K562 (cell line): ENCODE measurements at regions not wholly inside any gene's neighbourhood (a gene's known extent, or its start where the extent isn't known, plus 50 kb on each side); places are given as distances from the start of the nearest gene placed in this dataset.

Experiments used
- ATAC-seq: fragments of 200-7000 bp; cut with Tn5 transposase; 3 replicates; pipeline ENCODE4 v1.9.1; 2020; ENCODE audit warnings: moderate library complexity
- BruUV-seq: library from RNA; stranded (reverse); fragments of 400-500 nt; replicated peaks from 2 replicates; lab custom pipeline; 2021; lab: Mats Ljungman, UMichigan
- CTCF ChIA-PET: fragments of 300-600 bp; formaldehyde crosslinking; extraction: SDS; loops from one replicate; lab custom pipeline; 2021; ENCODE audit warnings: low intra/inter-chr PET ratio; lab: Yijun Ruan, JAX
- POLR2A ChIA-PET: fragments of 300-600, 350-650 bp; sonication (Branson Sonifier 250); formaldehyde crosslinking; extraction: SDS; loops from one replicate; lab custom pipeline; 2021; ENCODE audit warnings: antibody characterized with exemption, inconsistent platforms; lab: Yijun Ruan, JAX
- DNase-seq, 4 experiments: peaks; one replicate each; pipeline versions ENCODE4 v3.0.0 to v3.0.0-alpha.2; 2011 to 2018; ENCODE audit warnings: low spot score in 3 of 4, mixed read lengths in 3 of 4; ENCODE audit errors: extremely low read depth in 1 of 4
- FAIRE-seq: peaks from 2 replicates; lab custom pipeline; 2011; peaks lifted over from hg19 to GRCh38; lab: Jason Lieb, UNC
- H2AFZ ChIP-seq: 2 replicates; pipeline ENCODE4 v1.6.0; 2011; ENCODE audit warnings: low read depth, low read length, control low read depth, inconsistent platforms
- H3K27ac ChIP-seq: fragments of 200-600 bp; 3 replicates; pipeline ENCODE4 v1.8.0; 2011; ENCODE audit warnings: low read depth, mild to moderate bottlenecking, control low read depth, inconsistent platforms, low read length, moderate library complexity, mixed read lengths; ENCODE audit errors: extremely low read depth
- H3K27me3 ChIP-seq, 2 experiments: fragments of 300-600 bp in 1 of 2; 2 replicates in 1 of 2; 3 replicates in 1 of 2; pipeline versions ENCODE4 v1.6.0 to v1.8.0; 2011; ENCODE audit warnings: inconsistent platforms in 2 of 2, low read length in 2 of 2, mild to moderate bottlenecking in 1 of 2, mixed read lengths in 1 of 2, moderate library complexity in 1 of 2; ENCODE audit not compliant: control insufficient read depth in 2 of 2, insufficient read depth in 2 of 2
- H3K36me3 ChIP-seq: fragments of 300-600 bp; 3 replicates; pipeline ENCODE4 v1.8.0; 2011; ENCODE audit warnings: mild to moderate bottlenecking, low read length, inconsistent platforms; ENCODE audit not compliant: control insufficient read depth, insufficient read depth
- H3K4me1 ChIP-seq, 2 experiments: fragments of 200-600 bp in 1 of 2; replicated peaks in 1 of 2; 2 replicates in 1 of 2; 3 replicates in 1 of 2; pipeline versions ENCODE4 v1.5.1 to v1.8.0; 2011; ENCODE audit warnings: inconsistent platforms in 2 of 2, low read length in 2 of 2, mild to moderate bottlenecking in 1 of 2, mixed read lengths in 1 of 2, moderate library complexity in 1 of 2; ENCODE audit not compliant: control insufficient read depth in 2 of 2, insufficient read depth in 2 of 2
- H3K4me2 ChIP-seq: 2 replicates; pipeline ENCODE4 v1.6.1; 2011; ENCODE audit warnings: low read length, control low read depth, inconsistent platforms, mixed read lengths; ENCODE audit not compliant: insufficient read depth
- H3K4me3 ChIP-seq: fragments of 200-600 bp; sonication (generic), shearing (Covaris generic); 2 replicates; pipeline ENCODE4 v1.5.1; 2016; ENCODE audit warnings: control low read depth, inconsistent platforms
- H3K79me2 ChIP-seq: fragments of 200-600 bp; 3 replicates; pipeline ENCODE4 v1.8.0; 2011; ENCODE audit warnings: low read length, inconsistent platforms; ENCODE audit not compliant: control insufficient read depth, insufficient read depth
- H3K9ac ChIP-seq, 2 experiments: 2 replicates each; pipeline versions ENCODE4 v1.6.0 to v1.6.1; 2011; ENCODE audit warnings: low read depth in 2 of 2, low read length in 2 of 2, control low read depth in 1 of 2, inconsistent platforms in 1 of 2, mild to moderate bottlenecking in 1 of 2, mixed read lengths in 1 of 2; ENCODE audit not compliant: insufficient read depth in 1 of 2
- H3K9me1 ChIP-seq: one replicate; pipeline ENCODE4 v1.6.0; 2011; ENCODE audit warnings: inconsistent platforms, mild to moderate bottlenecking, low read length, moderate library complexity; ENCODE audit not compliant: control insufficient read depth, insufficient read depth
- H3K9me3 ChIP-seq: replicated peaks from 2 replicates; pipeline ENCODE4 v1.5.1; 2011; ENCODE audit warnings: low read depth, low read length, inconsistent platforms; ENCODE audit not compliant: control insufficient read depth, insufficient read depth
- H4K20me1 ChIP-seq: replicated peaks from 2 replicates; pipeline ENCODE4 v1.6.1; 2011; ENCODE audit warnings: low read length, inconsistent platforms, mixed read lengths; ENCODE audit not compliant: control insufficient read depth, insufficient read depth
- BHLHE40 ChIP-seq: IDR thresholded peaks from 2 replicates; pipeline ENCODE4 v1.6.1; 2011; ENCODE audit warnings: low read length, improper control_type of control experiment
- BRD4 ChIP-seq: fragments of 200-600 bp; sonication (generic); IDR thresholded peaks from 2 replicates; pipeline ENCODE4 v1.6.1; 2017; ENCODE audit warnings: inconsistent platforms
- DIDO1 ChIP-seq: fragments of 450-650 bp; IDR thresholded peaks from 2 replicates; pipeline ENCODE4 v1.6.1; 2016; ENCODE audit warnings: low read depth, missing biosample characterization, missing genetic modification characterization
- FOXJ3 ChIP-seq: sonication (generic); formaldehyde crosslinking; IDR thresholded peaks from 2 replicates; pipeline ENCODE4 v1.4.0; 2020; ENCODE audit warnings: mild to moderate bottlenecking, missing genetic modification reagents
- HEY1 ChIP-seq: fragments of 250-450 bp; sonication (Bioruptor Pico); IDR thresholded peaks from 2 replicates; pipeline ENCODE4 v1.5.0; 2020; ENCODE audit warnings: mild to moderate bottlenecking, moderate library complexity, borderline replicate concordance
- HOXB6 ChIP-seq: fragments of 250-450 bp; sonication (Bioruptor Pico); IDR thresholded peaks from 2 replicates; pipeline ENCODE4 v1.5.1; 2022; ENCODE audit warnings: mild to moderate bottlenecking, borderline replicate concordance
- KAT7 ChIP-seq: sonication (generic); formaldehyde crosslinking; IDR thresholded peaks from 2 replicates; pipeline ENCODE4 v1.8.0; 2022; ENCODE audit warnings: missing genetic modification reagents, mild to moderate bottlenecking, borderline replicate concordance
- KDM2B ChIP-seq: fragments of 250-450 bp; sonication (Bioruptor Pico); IDR thresholded peaks from 2 replicates; pipeline ENCODE4 v1.8.0; 2021; ENCODE audit warnings: mild to moderate bottlenecking, moderate library complexity
- MAZ ChIP-seq, 2 experiments: fragments of 450-650 bp in 1 of 2; sonication (generic) in 1 of 2; formaldehyde crosslinking; IDR thresholded peaks in 1 of 2; conservative IDR thresholded peaks in 1 of 2; 2 replicates each; pipeline versions ENCODE4 v1.4.0 to v1.5.0; 2020; ENCODE audit warnings: mild to moderate bottlenecking in 1 of 2, missing genetic modification reagents in 1 of 2
- MCM5 ChIP-seq: fragments of 450-650 bp; IDR thresholded peaks from 2 replicates; pipeline ENCODE4 v1.6.1; 2016; ENCODE audit warnings: low read depth
- MXI1 ChIP-seq: IDR thresholded peaks from 2 replicates; pipeline ENCODE4 v1.6.1; 2011; ENCODE audit warnings: low read depth, mild to moderate bottlenecking, improper control_type of control experiment, low read length
- MYNN ChIP-seq, 2 experiments: sonication (generic); formaldehyde crosslinking in 1 of 2; IDR thresholded peaks; 2 replicates each; pipeline versions ENCODE4 v1.5.0 to v1.6.1; 2016 to 2020; ENCODE audit warnings: antibody characterized with exemption in 1 of 2, missing genetic modification reagents in 1 of 2
- NELFE ChIP-seq: IDR thresholded peaks from 2 replicates; pipeline ENCODE4 v1.6.1; 2011; ENCODE audit warnings: mild to moderate bottlenecking; ENCODE audit not compliant: insufficient read depth, insufficient read length
- SOX6 ChIP-seq: fragments of 450-650 bp; IDR thresholded peaks from 2 replicates; pipeline ENCODE4 v1.6.1; 2014; ENCODE audit warnings: mild to moderate bottlenecking
- ZBTB8A ChIP-seq: fragments of 450-650 bp; IDR thresholded peaks from 2 replicates; pipeline ENCODE4 v1.6.1; 2018; ENCODE audit warnings: mild to moderate bottlenecking, moderate library complexity; ENCODE audit not compliant: partially characterized antibody
- ZSCAN29 ChIP-seq: fragments of 450-650 bp; IDR thresholded peaks from 2 replicates; pipeline ENCODE4 v1.6.1; 2017
- WGBS: fragments of 100-300 bp; shearing (Covaris generic); methylation state at CpG from one replicate; pipeline ENCODE4 v1.1.6; 2016; ENCODE audit warnings: low coverage, mixed read lengths; ENCODE audit not compliant: insufficient coverage; ENCODE audit errors: missing lambda C conversion rate; 5-methylcytosine and 5-hydroxymethylcytosine counted together
- in situ Hi-C: fragments of 300-500 bp; cut with MboI; formaldehyde crosslinking; loops from 4 replicates; pipeline ENCODE4 v1.15.0; 2018; ENCODE audit warnings: inconsistent platforms, mixed read lengths
- intact Hi-C: fragments of 100-400 bp; cut with micrococcal nuclease; formaldehyde crosslinking; loops from 2 replicates; pipeline ENCODE4 v1.14.2; 2022
- TF ChIP-seq, protein P1 (sequence below): fragments of 450-650 bp; formaldehyde crosslinking; IDR thresholded peaks from 2 replicates; pipeline ENCODE4 v1.4.0; 2022; ENCODE audit warnings: missing genetic modification characterization
- TF ChIP-seq, protein P2 (sequence below): fragments of 150-350 bp; IDR thresholded peaks from 2 replicates; pipeline ENCODE4 v1.6.1; 2014; ENCODE audit warnings: low read depth, mild to moderate bottlenecking, low read length, borderline replicate concordance
- TF ChIP-seq, protein P3 (sequence below): fragments of 450-650 bp; IDR thresholded peaks from 2 replicates; pipeline ENCODE4 v1.6.1; 2016; ENCODE audit warnings: low read depth, mild to moderate bottlenecking, moderate library complexity

DNA sequence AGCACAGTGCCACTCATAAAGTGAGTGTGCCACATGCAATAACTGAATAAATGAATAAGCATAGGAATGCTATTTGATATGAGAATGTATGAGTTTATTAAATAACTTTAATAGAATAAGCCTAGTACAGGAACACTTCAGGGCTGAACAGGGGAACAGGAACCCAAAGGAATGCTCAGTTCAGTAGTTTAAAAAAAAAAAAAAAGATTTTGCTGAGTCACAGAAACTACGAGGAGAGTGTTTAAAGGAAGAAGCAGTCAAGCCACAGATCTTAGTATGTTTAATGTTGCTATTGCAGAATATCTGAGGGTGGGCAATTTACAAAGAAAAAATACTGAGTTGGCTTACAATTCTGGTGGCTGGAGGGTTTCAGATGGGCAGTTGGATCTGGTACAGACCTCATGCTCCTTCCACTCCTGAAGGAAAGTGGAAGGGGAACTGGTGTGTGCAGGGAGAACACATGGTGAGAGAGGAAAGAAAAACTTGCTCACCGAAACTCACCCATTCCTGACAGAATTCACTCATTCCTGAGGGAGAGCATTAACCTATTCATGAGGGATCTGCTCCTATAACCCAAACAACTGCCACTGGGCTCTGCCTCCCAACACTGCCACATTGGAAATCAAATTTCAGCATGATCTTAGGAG lies 880.3 kb upstream of the MGAT4C start:
- BruUV-seq: no TSS peak
- H3K4me1 ChIP-seq: no peaks in the 10 kb centered on the region
- H3K27ac ChIP-seq: no peak overlapping the region
- H3K9me3 ChIP-seq: 0 out of 2 replicates have a peak, but pooled peaks cover 2% of the 10 kb centered on the region
- WGBS: 0% methylated on average over 2 of the region's 2 CpGs
- H3K4me3 ChIP-seq: no peak overlapping the region
- H3K9ac ChIP-seq: no peak overlapping the region
- H2AFZ ChIP-seq: no peak overlapping the region
- ChIA-PET POLR2A (no interaction called here), CTCF (no interaction called here)
- H3K4me2 ChIP-seq: no peak overlapping the region
- no peak for FAIRE-seq
- intact Hi-C loops (no loop called here), in situ Hi-C loops (no loop called here)
- H3K79me2 ChIP-seq: no peaks in the 10 kb centered on the region
- H3K9me1 ChIP-seq: no peaks in the 10 kb centered on the region
- no peaks in the 10 kb centered on the region for H3K36me3 ChIP-seq
- no peak for TF ChIP-seq MAZ (CRISPR knock-in tag; conservative IDR thresholded peaks at IDR 0.05 in 1 of 2, IDR thresholded peaks at IDR 0.05 in 1 of 2)
- TF ChIP-seq, protein P1, sequence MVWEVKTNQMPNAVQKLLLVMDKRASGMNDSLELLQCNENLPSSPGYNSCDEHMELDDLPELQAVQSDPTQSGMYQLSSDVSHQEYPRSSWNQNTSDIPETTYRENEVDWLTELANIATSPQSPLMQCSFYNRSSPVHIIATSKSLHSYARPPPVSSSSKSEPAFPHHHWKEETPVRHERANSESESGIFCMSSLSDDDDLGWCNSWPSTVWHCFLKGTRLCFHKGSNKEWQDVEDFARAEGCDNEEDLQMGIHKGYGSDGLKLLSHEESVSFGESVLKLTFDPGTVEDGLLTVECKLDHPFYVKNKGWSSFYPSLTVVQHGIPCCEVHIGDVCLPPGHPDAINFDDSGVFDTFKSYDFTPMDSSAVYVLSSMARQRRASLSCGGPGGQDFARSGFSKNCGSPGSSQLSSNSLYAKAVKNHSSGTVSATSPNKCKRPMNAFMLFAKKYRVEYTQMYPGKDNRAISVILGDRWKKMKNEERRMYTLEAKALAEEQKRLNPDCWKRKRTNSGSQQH (CRISPR knock-in tag): no peak
- TF ChIP-seq BHLHE40: no peak
- no peak for TF ChIP-seq SOX6
- no peak for TF ChIP-seq HEY1
- no peak for TF ChIP-seq MXI1
- TF ChIP-seq, protein P2, sequence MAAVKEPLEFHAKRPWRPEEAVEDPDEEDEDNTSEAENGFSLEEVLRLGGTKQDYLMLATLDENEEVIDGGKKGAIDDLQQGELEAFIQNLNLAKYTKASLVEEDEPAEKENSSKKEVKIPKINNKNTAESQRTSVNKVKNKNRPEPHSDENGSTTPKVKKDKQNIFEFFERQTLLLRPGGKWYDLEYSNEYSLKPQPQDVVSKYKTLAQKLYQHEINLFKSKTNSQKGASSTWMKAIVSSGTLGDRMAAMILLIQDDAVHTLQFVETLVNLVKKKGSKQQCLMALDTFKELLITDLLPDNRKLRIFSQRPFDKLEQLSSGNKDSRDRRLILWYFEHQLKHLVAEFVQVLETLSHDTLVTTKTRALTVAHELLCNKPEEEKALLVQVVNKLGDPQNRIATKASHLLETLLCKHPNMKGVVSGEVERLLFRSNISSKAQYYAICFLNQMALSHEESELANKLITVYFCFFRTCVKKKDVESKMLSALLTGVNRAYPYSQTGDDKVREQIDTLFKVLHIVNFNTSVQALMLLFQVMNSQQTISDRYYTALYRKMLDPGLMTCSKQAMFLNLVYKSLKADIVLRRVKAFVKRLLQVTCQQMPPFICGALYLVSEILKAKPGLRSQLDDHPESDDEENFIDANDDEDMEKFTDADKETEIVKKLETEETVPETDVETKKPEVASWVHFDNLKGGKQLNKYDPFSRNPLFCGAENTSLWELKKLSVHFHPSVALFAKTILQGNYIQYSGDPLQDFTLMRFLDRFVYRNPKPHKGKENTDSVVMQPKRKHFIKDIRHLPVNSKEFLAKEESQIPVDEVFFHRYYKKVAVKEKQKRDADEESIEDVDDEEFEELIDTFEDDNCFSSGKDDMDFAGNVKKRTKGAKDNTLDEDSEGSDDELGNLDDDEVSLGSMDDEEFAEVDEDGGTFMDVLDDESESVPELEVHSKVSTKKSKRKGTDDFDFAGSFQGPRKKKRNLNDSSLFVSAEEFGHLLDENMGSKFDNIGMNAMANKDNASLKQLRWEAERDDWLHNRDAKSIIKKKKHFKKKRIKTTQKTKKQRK: no peak
- TF ChIP-seq KDM2B (CRISPR knock-in tag): no peak
- no peak for TF ChIP-seq ZSCAN29
- no peak for TF ChIP-seq FOXJ3 (CRISPR knock-in tag)
- no peak for TF ChIP-seq KAT7 (CRISPR knock-in tag)
- no peak for TF ChIP-seq MCM5
- no peak for TF ChIP-seq HOXB6 (CRISPR knock-in tag)
- TF ChIP-seq MYNN (IDR thresholded peaks at IDR 0.05): no peak
- TF ChIP-seq MYNN (CRISPR knock-in tag; IDR thresholded peaks at IDR 0.05): no peak
- TF ChIP-seq, protein P3, sequence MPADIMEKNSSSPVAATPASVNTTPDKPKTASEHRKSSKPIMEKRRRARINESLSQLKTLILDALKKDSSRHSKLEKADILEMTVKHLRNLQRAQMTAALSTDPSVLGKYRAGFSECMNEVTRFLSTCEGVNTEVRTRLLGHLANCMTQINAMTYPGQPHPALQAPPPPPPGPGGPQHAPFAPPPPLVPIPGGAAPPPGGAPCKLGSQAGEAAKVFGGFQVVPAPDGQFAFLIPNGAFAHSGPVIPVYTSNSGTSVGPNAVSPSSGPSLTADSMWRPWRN: no peak
- no peak for TF ChIP-seq NELFE
- no peak for TF ChIP-seq DIDO1 (tag)
- no peak for TF ChIP-seq BRD4
- no peak for TF ChIP-seq ZBTB8A
- H4K20me1 ChIP-seq: no peaks in the 10 kb centered on the region
- ATAC-seq: no peak
- no peak for DNase-seq
- no peaks in the 10 kb centered on the region for H3K27me3 ChIP-seq
